Activated CD8-positive, alpha-beta T cell treated with anti-CD3 and anti-CD28 coated beads for 36 hours (primary cell): ENCODE measurements at regions not wholly inside any gene's neighbourhood (a gene's known extent, or its start where the extent isn't known, plus 50 kb on each side); places are given as distances from the start of the nearest gene placed in this dataset.

Experiments
- ATAC-seq: fragments of 200-7000 bp; cut with Tn5 transposase; one replicate; pipeline ENCODE4 v1.10.0; 2021; ENCODE audit warnings: mild to moderate bottlenecking, moderate library complexity
- CTCF ChIA-PET: fragments of 350-600 bp; sonication (Branson Sonifier 250); formaldehyde crosslinking; loops from one replicate; lab custom pipeline; 2021; ENCODE audit warnings: antibody characterized with exemption; lab: Charles Lee
- POLR2A ChIA-PET: fragments of 350-600 bp; sonication (Branson Sonifier 250); formaldehyde crosslinking; loops from one replicate; lab custom pipeline; 2021; ENCODE audit warnings: antibody characterized with exemption; lab: Charles Lee
- DNase-seq: peaks from one replicate; pipeline ENCODE4 v3.0.0-alpha.2; 2020
- H3K27ac Mint-ChIP-seq: one replicate; pipeline ENCODE4 v1.8.0; 2021; ENCODE audit warnings: mild to moderate bottlenecking, mixed read lengths
- H3K27me3 Mint-ChIP-seq: one replicate; pipeline ENCODE4 v1.8.0; 2021; ENCODE audit warnings: mixed read lengths
- H3K36me3 Mint-ChIP-seq: one replicate; pipeline ENCODE4 v1.8.0; 2021; ENCODE audit warnings: low read depth, mixed read lengths
- H3K4me1 Mint-ChIP-seq: one replicate; pipeline ENCODE4 v1.8.0; 2021; ENCODE audit warnings: low read depth, mixed read lengths
- H3K4me3 Mint-ChIP-seq: one replicate; pipeline ENCODE4 v1.8.0; 2021; ENCODE audit warnings: mild to moderate bottlenecking, moderate library complexity, mixed read lengths
- H3K9me3 Mint-ChIP-seq: one replicate; pipeline ENCODE4 v1.8.0; 2021; ENCODE audit warnings: mixed read lengths
- CTCF ChIP-seq: fragments of 200-600 bp; IDR thresholded peaks from one replicate; pipeline ENCODE4 v1.8.0; 2022; ENCODE audit warnings: antibody characterized with exemption, mild to moderate bottlenecking
- intact Hi-C: fragments of 100-400 bp; cut with micrococcal nuclease; formaldehyde crosslinking; loops from one replicate; pipeline ENCODE4 v1.10.0; 2022

GRCh38 chr5:39650008-39650762, 225.4 kb upstream of the DAB2 start:
- Mint-ChIP-seq H3K27me3 (peaks cover 7% of the 10 kb centered on the region), H3K9me3 (peaks cover 5% of the 10 kb centered on the region), H3K4me3 (no peak overlapping the region), H3K4me1 (peaks cover 6% of the 10 kb centered on the region), H3K36me3 (no peaks in the 10 kb centered on the region), H3K27ac (no peak overlapping the region)
- ChIA-PET CTCF (interaction anchor here (1.0 kb wide), 1 partner anchor 72 kb away, joined by 3 read pairs; no protein-coding TSS in a partner anchor), POLR2A (interaction anchor here (0.5 kb wide), 1 partner anchor 131 kb away, joined by 3 read pairs; no protein-coding TSS in a partner anchor)
- ATAC-seq (no peak), DNase-seq (no peak)
- TF ChIP-seq CTCF, result no peak
- intact Hi-C loops, result no loop called here

GRCh38 chr5:39648848-39649227, 224.1 kb upstream of the DAB2 start:
- Mint-ChIP-seq H3K4me1 (peaks cover 6% of the 10 kb centered on the region), H3K27ac (no peak overlapping the region), H3K27me3 (peaks cover 5% of the 10 kb centered on the region), H3K4me3 (no peak overlapping the region), H3K9me3 (peaks cover 5% of the 10 kb centered on the region), H3K36me3 (no peaks in the 10 kb centered on the region)
- intact Hi-C loops, result no loop called here
- DNase-seq (peak; percentile 12), ATAC-seq (peak; percentile 66)
- POLR2A ChIA-PET, result no interaction called here
- CTCF ChIA-PET, result no interaction called here
- TF ChIP-seq CTCF, result no peak

GRCh38 chr5:39648085-39648847, 223.5 kb upstream of the DAB2 start:
- Mint-ChIP-seq H3K9me3 (peaks cover 4% of the 10 kb centered on the region), H3K4me3 (no peak overlapping the region), H3K36me3 (no peaks in the 10 kb centered on the region), H3K27me3 (peaks cover 5% of the 10 kb centered on the region), H3K27ac (no peak overlapping the region), H3K4me1 (peaks cover 6% of the 10 kb centered on the region)
- CTCF ChIA-PET, result no interaction called here
- no peak for TF ChIP-seq CTCF
- DNase-seq (no peak), ATAC-seq (no peak)
- intact Hi-C loops, result no loop called here
- POLR2A ChIA-PET, result no interaction called here

GRCh38 chr5:39640552-39640951, 215.8 kb upstream of the DAB2 start:
- DNase-seq (no peak), ATAC-seq (no peak)
- no peak for TF ChIP-seq CTCF
- Mint-ChIP-seq H3K9me3 (no peaks in the 10 kb centered on the region), H3K4me3 (no peak overlapping the region), H3K36me3 (no peaks in the 10 kb centered on the region), H3K4me1 (no peaks in the 10 kb centered on the region), H3K27ac (no peak overlapping the region), H3K27me3 (peaks cover 4% of the 10 kb centered on the region)
- POLR2A ChIA-PET, result no interaction called here
- intact Hi-C loops, result no loop called here
- CTCF ChIA-PET, result interaction anchor here (1.4 kb wide), 1 partner anchor 41 kb away, joined by 4 read pairs; no protein-coding TSS in a partner anchor

GRCh38 chr5:39639618-39640089, 214.9 kb upstream of the DAB2 start:
- POLR2A ChIA-PET, result no interaction called here
- H3K4me1 Mint-ChIP-seq, result no peaks in the 10 kb centered on the region
- H3K27me3 Mint-ChIP-seq, result peaks cover 4% of the 10 kb centered on the region
- intact Hi-C loops, result no loop called here
- TF ChIP-seq CTCF, result no peak
- DNase-seq (no peak), ATAC-seq (no peak)
- no peak overlapping the region for H3K27ac Mint-ChIP-seq
- CTCF ChIA-PET, result interaction anchor here (1.4 kb wide), 1 partner anchor 40 kb away, joined by 4 read pairs; no protein-coding TSS in a partner anchor
- H3K4me3 Mint-ChIP-seq, result no peak overlapping the region
- H3K36me3 Mint-ChIP-seq, result no peaks in the 10 kb centered on the region
- H3K9me3 Mint-ChIP-seq, result no peaks in the 10 kb centered on the region
